Neural cell (in vitro differentiated cells): ENCODE measurements at regions not wholly inside any gene's neighbourhood (a gene's known extent, or its start where the extent isn't known, plus 50 kb on each side); places are given as distances from the start of the nearest gene placed in this dataset.

Experiments used
- CTCF ChIP-seq: fragments of 450-650 bp; IDR thresholded peaks from 2 replicates; pipeline ENCODE4 v1.5.1; 2014; ENCODE audit warnings: antibody characterized with exemption, mild to moderate bottlenecking, moderate library complexity; ENCODE audit not compliant: poor library complexity, severe bottlenecking
- EP300 ChIP-seq: fragments of 450-650 bp; conservative IDR thresholded peaks from 2 replicates; pipeline ENCODE4 v1.6.1; 2014; ENCODE audit warnings: antibody characterized with exemption, mild to moderate bottlenecking, moderate library complexity; ENCODE audit not compliant: poor library complexity, severe bottlenecking
- EZH2 ChIP-seq: fragments of 200-600, 300-800 bp; shearing (Covaris generic), sonication (generic); IDR thresholded peaks from 2 replicates; pipeline ENCODE4 v1.6.1; 2014; ENCODE audit warnings: antibody characterized with exemption, low read length, borderline replicate concordance, mild to moderate bottlenecking; ENCODE audit not compliant: insufficient read depth, poor library complexity, severe bottlenecking
- MXI1 ChIP-seq: fragments of 450-650 bp; conservative IDR thresholded peaks from 2 replicates; pipeline ENCODE4 v1.6.1; 2014; ENCODE audit warnings: antibody characterized with exemption, mild to moderate bottlenecking; ENCODE audit not compliant: poor library complexity, severe bottlenecking
- POLR2AphosphoS5 ChIP-seq: IDR thresholded peaks from 2 replicates; pipeline ENCODE4 v1.6.1; 2012
- RAD21 ChIP-seq: fragments of 450-650 bp; conservative IDR thresholded peaks from 2 replicates; pipeline ENCODE4 v1.6.1; 2014; ENCODE audit warnings: antibody characterized with exemption, mild to moderate bottlenecking, moderate library complexity
- REST ChIP-seq: IDR thresholded peaks from 2 replicates; pipeline ENCODE4 v1.6.1; 2012; ENCODE audit warnings: borderline replicate concordance
- TAF1 ChIP-seq: IDR thresholded peaks from 2 replicates; pipeline ENCODE4 v1.6.1; 2012; ENCODE audit warnings: low read depth

- TF ChIP-seq CTCF (no peak), REST (no peak), MXI1 (no peak), EP300 (no peak), RAD21 (no peak), POLR2AphosphoS5 (no peak), EZH2 (no peak), TAF1 (no peak)
These were observed 435.2 kb downstream of the GBE1 start for GRCh38 chr3:81326245-81326644.
